ENCODE measurements at regions not wholly inside any gene's neighbourhood (a gene's known extent, or its start where the extent isn't known, plus 50 kb on each side); places are given as distances from the start of the nearest gene placed in this dataset.

DNA sequence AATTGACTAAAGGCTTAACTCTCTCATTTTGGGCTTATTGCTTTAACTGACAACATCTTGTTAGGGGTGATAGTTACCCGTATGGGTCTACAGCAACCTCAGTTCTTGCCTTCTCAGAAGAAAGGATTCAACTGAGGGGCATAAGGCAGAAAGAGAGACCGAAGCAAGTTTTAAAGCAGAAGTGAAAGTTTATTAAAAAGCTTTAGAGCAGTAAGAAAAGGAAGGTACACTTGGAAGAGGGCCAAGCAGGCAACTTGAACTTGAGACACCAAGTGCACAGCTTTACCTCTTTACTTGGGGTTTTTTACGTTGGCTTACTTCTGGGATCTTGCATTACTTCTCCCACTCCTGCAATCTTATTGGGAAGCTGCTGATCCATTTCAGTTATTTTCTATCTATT, 246.9 kb upstream of the PRR20A start:
- no peaks in the 10 kb centered on the region for H3K27me3 ChIP-seq (ENCODE audit: control insufficient read depth, insufficient read depth, low read length)
- TF ChIP-seq CTCF (IDR thresholded peaks at IDR 0.05; ENCODE audit: low read depth, low read length), result no peak
- POLR2A ChIA-PET, result no interaction called here
- no peaks in the 10 kb centered on the region; the same call in 1 of the 2 replicates for H3K9me3 ChIP-seq (ENCODE audit: control insufficient read depth, insufficient read depth, low read length)
- DNase-seq (ENCODE audit: low read depth, low spot score), result no peak
- CTCF ChIA-PET, result no interaction called here
- no peak overlapping the region for H3K4me3 ChIP-seq (ENCODE audit: low read depth, low read length)
- H3K27ac ChIP-seq (ENCODE audit: low read depth, low read length), result no peak overlapping the region

DNA sequence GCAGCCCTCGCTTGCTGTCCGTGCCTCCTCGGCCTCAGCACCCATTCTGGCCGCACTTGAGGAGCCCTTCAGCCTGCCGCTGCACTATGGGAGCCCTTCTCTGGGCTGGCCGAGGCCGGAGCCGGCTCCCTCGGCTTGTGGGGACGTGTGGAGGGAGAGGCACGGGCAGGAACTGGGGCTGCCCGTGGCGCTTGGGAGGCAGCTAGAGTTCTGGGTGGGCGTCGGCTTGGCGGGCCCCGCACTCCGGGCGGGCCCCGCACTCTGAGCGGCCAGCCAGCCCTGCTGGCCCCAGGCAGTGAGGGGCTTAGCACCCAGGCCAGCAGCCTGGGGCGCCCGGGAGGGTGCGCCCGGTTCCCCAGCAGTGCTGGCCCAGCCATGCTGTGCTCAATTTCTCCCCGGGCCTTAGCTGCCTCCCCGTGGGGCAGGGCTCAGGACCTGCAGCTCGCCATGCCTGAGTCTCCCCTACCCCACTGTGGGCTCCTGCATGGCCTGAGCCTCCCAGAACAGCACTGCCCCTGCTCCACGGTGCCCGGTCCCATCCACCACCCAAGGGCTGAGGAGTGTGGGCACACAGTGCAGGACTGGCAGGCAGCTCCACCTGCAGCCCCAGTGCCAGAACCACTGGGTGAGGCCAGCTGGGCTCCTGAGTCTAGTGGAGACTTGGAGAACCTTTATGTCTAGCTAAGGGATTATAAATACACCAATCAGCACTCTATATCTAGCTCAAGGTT, 240.0 kb upstream of the PRR20A start:
- no peak for TF ChIP-seq CTCF (IDR thresholded peaks at IDR 0.05; ENCODE audit: low read depth, low read length)
- POLR2A ChIA-PET, result no interaction called here
- CTCF ChIA-PET, result no interaction called here
- Histone ChIP-seq H3K27me3 (ENCODE audit: control insufficient read depth, insufficient read depth, low read length) (no peaks in the 10 kb centered on the region), H3K27ac (ENCODE audit: low read depth, low read length) (no peak overlapping the region), H3K9me3 (ENCODE audit: control insufficient read depth, insufficient read depth, low read length) (peaks cover 16% of the 10 kb centered on the region), H3K4me3 (ENCODE audit: low read depth, low read length) (no peak overlapping the region)
- no peak for DNase-seq (ENCODE audit: low read depth, low spot score)

DNA sequence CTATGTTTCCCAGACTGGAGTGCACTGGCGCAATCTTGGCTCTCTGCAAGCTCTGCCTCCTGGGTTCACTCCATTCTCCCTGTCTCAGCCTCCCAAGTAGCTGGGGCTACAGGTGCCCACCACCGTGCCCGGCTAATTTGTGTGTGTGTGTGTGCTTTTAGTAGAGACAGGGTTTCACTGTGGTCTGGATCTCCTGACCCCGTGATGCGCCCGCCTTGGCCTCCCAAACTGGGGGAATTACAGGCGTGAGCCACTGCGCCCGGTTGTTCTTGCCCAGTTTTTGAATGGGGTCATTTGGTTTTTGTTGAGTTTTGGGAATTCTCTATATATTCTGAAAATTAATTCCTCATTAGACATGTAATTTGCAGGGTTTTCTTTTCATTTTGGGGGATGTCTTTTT, 238.4 kb upstream of the PRR20A start:
- DNase-seq (ENCODE audit: low read depth, low spot score), result no peak
- ChIA-PET POLR2A (no interaction called here), CTCF (no interaction called here)
- no peaks in the 10 kb centered on the region for H3K27me3 ChIP-seq (ENCODE audit: control insufficient read depth, insufficient read depth, low read length)
- TF ChIP-seq CTCF (IDR thresholded peaks at IDR 0.05; ENCODE audit: low read depth, low read length), result no peak
- no peak overlapping the region for H3K4me3 ChIP-seq (ENCODE audit: low read depth, low read length)
- H3K27ac ChIP-seq (ENCODE audit: low read depth, low read length), result no peak overlapping the region
- H3K9me3 ChIP-seq (ENCODE audit: control insufficient read depth, insufficient read depth, low read length), result peaks cover 16% of the 10 kb centered on the region

DNA sequence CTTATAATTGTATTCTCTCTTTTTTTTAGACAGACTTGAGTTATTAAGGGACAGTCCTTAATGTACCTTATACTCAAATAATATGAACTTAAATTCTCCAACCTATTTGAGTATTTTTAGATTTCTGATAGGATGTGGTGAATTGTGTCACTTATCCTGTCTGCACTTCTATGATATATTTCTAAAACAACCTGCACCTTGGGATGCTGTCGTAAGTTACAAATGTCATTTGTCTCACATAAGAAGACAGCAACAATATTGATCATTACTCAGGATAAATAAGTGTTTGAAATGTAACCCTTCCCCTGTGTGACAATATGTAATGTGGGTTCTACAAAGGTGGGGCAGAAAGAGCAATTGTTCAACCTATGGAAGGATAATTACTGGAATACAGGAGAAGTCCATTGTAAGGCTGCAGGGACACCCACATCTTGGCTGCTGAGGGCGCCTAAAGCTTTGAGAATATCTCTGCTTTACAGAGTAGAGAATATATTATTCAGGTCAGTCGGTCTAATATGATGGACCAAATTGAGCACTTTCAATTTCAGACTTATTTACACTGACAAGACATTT, 236.9 kb upstream of the PRR20A start:
- CTCF ChIA-PET, result no interaction called here
- POLR2A ChIA-PET, result no interaction called here

More for the DNA sequence above, 236.9 kb upstream of the PRR20A start:
- TF ChIP-seq CTCF (IDR thresholded peaks at IDR 0.05; ENCODE audit: low read depth, low read length), result no peak
- no peak overlapping the region for H3K27ac ChIP-seq (ENCODE audit: low read depth, low read length)
- no peak for DNase-seq (ENCODE audit: low read depth, low spot score)
- H3K4me3 ChIP-seq (ENCODE audit: low read depth, low read length), result no peak overlapping the region
- H3K9me3 ChIP-seq (ENCODE audit: control insufficient read depth, insufficient read depth, low read length), result peaks cover 16% of the 10 kb centered on the region
- H3K27me3 ChIP-seq (ENCODE audit: control insufficient read depth, insufficient read depth, low read length), result no peaks in the 10 kb centered on the region

Measured in AG04450 (cell line).